Activated CD8-positive, alpha-beta T cell treated with anti-CD3 and anti-CD28 coated beads for 36 hours (primary cell): ENCODE measurements at regions not wholly inside any gene's neighbourhood (a gene's known extent, or its start where the extent isn't known, plus 50 kb on each side); places are given as distances from the start of the nearest gene placed in this dataset.

Source experiments
- ATAC-seq: fragments of 200-7000 bp; cut with Tn5 transposase; one replicate; pipeline ENCODE4 v1.10.0; 2021; ENCODE audit warnings: mild to moderate bottlenecking, moderate library complexity
- CTCF ChIA-PET: fragments of 350-600 bp; sonication (Branson Sonifier 250); formaldehyde crosslinking; loops from one replicate; lab custom pipeline; 2021; ENCODE audit warnings: antibody characterized with exemption; lab: Charles Lee
- POLR2A ChIA-PET: fragments of 350-600 bp; sonication (Branson Sonifier 250); formaldehyde crosslinking; loops from one replicate; lab custom pipeline; 2021; ENCODE audit warnings: antibody characterized with exemption; lab: Charles Lee
- DNase-seq: peaks from one replicate; pipeline ENCODE4 v3.0.0-alpha.2; 2020
- H3K27ac Mint-ChIP-seq: one replicate; pipeline ENCODE4 v1.8.0; 2021; ENCODE audit warnings: mild to moderate bottlenecking, mixed read lengths
- H3K27me3 Mint-ChIP-seq: one replicate; pipeline ENCODE4 v1.8.0; 2021; ENCODE audit warnings: mixed read lengths
- H3K36me3 Mint-ChIP-seq: one replicate; pipeline ENCODE4 v1.8.0; 2021; ENCODE audit warnings: low read depth, mixed read lengths
- H3K4me1 Mint-ChIP-seq: one replicate; pipeline ENCODE4 v1.8.0; 2021; ENCODE audit warnings: low read depth, mixed read lengths
- H3K4me3 Mint-ChIP-seq: one replicate; pipeline ENCODE4 v1.8.0; 2021; ENCODE audit warnings: mild to moderate bottlenecking, moderate library complexity, mixed read lengths
- H3K9me3 Mint-ChIP-seq: one replicate; pipeline ENCODE4 v1.8.0; 2021; ENCODE audit warnings: mixed read lengths
- intact Hi-C: fragments of 100-400 bp; cut with micrococcal nuclease; formaldehyde crosslinking; loops from one replicate; pipeline ENCODE4 v1.10.0; 2022
- TF ChIP-seq, protein P1 (sequence below): fragments of 200-600 bp; IDR thresholded peaks from one replicate; pipeline ENCODE4 v1.8.0; 2022; ENCODE audit warnings: antibody characterized with exemption, mild to moderate bottlenecking

DNA sequence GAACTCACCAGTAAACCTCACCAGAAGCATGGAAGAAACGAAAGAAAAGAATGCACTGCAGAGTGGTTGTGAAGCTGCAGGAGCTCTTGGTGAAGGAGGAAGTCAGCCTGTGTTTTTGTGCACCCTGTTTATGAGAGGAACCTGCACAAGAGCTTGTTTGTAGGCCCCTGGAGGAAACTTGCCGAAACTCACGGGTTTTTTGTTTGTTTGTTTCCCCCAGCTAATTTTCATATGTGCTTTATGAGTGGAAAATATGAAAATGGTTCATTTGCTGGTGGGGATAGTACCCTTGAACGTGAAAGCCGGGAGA, 222.7 kb downstream of the C16orf95 start:
- H3K36me3 Mint-ChIP-seq, result no peaks in the 10 kb centered on the region
- DNase-seq (no peak), ATAC-seq (no peak)
- CTCF ChIA-PET, result interaction anchor here (1.2 to 2.3 kb wide), 2 partner anchors 17 to 32 kb away, joined by 5 to 7 read pairs; no protein-coding TSS in a partner anchor
- no peak overlapping the region for H3K27ac Mint-ChIP-seq
- no peaks in the 10 kb centered on the region for H3K4me1 Mint-ChIP-seq
- POLR2A ChIA-PET, result no interaction called here
- TF ChIP-seq, protein P1, sequence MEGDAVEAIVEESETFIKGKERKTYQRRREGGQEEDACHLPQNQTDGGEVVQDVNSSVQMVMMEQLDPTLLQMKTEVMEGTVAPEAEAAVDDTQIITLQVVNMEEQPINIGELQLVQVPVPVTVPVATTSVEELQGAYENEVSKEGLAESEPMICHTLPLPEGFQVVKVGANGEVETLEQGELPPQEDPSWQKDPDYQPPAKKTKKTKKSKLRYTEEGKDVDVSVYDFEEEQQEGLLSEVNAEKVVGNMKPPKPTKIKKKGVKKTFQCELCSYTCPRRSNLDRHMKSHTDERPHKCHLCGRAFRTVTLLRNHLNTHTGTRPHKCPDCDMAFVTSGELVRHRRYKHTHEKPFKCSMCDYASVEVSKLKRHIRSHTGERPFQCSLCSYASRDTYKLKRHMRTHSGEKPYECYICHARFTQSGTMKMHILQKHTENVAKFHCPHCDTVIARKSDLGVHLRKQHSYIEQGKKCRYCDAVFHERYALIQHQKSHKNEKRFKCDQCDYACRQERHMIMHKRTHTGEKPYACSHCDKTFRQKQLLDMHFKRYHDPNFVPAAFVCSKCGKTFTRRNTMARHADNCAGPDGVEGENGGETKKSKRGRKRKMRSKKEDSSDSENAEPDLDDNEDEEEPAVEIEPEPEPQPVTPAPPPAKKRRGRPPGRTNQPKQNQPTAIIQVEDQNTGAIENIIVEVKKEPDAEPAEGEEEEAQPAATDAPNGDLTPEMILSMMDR, result no peak
- no peaks in the 10 kb centered on the region for H3K9me3 Mint-ChIP-seq
- H3K27me3 Mint-ChIP-seq, result no peaks in the 10 kb centered on the region
- intact Hi-C loops, result no loop called here
- H3K4me3 Mint-ChIP-seq, result no peak overlapping the region

GRCh38 chr16:87095271-87095670, 221.9 kb downstream of the C16orf95 start:
- Mint-ChIP-seq H3K9me3 (no peaks in the 10 kb centered on the region), H3K36me3 (no peaks in the 10 kb centered on the region), H3K4me1 (no peaks in the 10 kb centered on the region), H3K4me3 (no peak overlapping the region), H3K27me3 (no peaks in the 10 kb centered on the region), H3K27ac (no peak overlapping the region)
- ATAC-seq (no peak), DNase-seq (no peak)
- TF ChIP-seq, protein P1, result no peak
- ChIA-PET POLR2A (no interaction called here), CTCF (interaction anchor here (2.3 kb wide), 1 partner anchor 33 kb away, joined by 7 read pairs; no protein-coding TSS in a partner anchor)
- intact Hi-C loops, result no loop called here

DNA sequence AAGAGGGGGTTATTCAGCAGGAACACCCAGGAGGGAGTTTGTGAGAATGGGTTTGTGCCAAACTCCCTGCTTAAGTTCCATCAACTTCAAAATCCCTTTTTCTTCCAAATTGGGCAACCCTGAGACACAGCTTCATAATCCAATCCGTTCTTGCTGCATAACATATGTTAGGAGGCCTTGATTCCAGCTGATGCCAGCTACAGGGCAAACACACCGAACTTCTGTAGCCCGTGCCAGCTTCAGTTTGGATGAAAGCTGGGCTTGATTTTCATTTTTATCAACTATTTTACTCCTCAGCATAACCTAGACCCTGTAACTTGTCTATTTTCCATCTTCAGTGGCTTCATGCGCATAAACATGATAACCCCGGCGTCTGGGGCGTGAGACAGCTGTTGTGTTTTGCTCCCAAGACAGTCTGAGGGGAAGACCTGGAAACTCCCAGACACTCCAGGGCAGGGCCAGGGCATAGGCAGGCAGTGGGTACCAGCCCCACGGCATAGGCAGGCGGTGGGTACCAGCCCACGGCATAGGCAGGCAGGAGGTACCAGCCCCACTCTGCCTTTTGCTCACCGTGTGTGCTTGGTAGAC, 220.4 kb downstream of the C16orf95 start:
- H3K27ac Mint-ChIP-seq, result no peak overlapping the region
- ChIA-PET POLR2A (no interaction called here), CTCF (no interaction called here)
- H3K4me3 Mint-ChIP-seq, result no peak overlapping the region
- intact Hi-C loops, result no loop called here
- DNase-seq (no peak), ATAC-seq (no peak)
- no peaks in the 10 kb centered on the region for H3K4me1 Mint-ChIP-seq
- H3K27me3 Mint-ChIP-seq, result no peaks in the 10 kb centered on the region
- H3K36me3 Mint-ChIP-seq, result no peaks in the 10 kb centered on the region
- TF ChIP-seq, protein P1, result no peak
- H3K9me3 Mint-ChIP-seq, result no peaks in the 10 kb centered on the region

DNA sequence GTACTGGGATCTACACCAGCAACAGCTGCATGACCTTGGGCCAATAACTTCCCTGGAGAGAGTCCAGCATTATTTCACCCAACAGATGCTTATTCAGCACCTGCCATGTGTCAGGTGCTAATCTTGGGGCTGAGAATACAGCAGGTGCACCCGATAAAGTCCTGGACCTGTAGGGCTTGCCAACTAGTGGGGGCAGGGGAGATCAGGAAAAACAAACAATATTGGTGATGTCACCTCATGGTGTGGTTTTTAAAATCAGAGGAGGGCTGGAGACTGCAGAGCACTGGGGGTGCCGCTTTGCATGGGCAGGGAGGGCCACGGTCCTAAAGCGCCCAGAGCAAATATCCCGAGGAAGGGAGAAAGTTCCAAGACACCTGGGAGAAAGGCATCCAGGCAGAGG, 218.8 kb downstream of the C16orf95 start:
- Mint-ChIP-seq H3K4me3 (no peak overlapping the region), H3K27ac (no peak overlapping the region), H3K36me3 (no peaks in the 10 kb centered on the region), H3K27me3 (no peaks in the 10 kb centered on the region), H3K9me3 (no peaks in the 10 kb centered on the region), H3K4me1 (no peaks in the 10 kb centered on the region)
- intact Hi-C loops, result no loop called here
- no peak for ATAC-seq
- TF ChIP-seq, protein P1, result no peak
- CTCF ChIA-PET, result no interaction called here
- DNase-seq, result no peak
- POLR2A ChIA-PET, result no interaction called here

- POLR2A ChIA-PET, result interaction anchor here (1.1 kb wide), 1 partner anchor 18 kb away, joined by 3 read pairs; no protein-coding TSS in a partner anchor
- Mint-ChIP-seq H3K4me3 (no peak overlapping the region), H3K27me3 (no peaks in the 10 kb centered on the region), H3K9me3 (no peaks in the 10 kb centered on the region), H3K4me1 (no peaks in the 10 kb centered on the region), H3K27ac (no peak overlapping the region), H3K36me3 (no peaks in the 10 kb centered on the region)
- CTCF ChIA-PET, result no interaction called here
- TF ChIP-seq, protein P1, result no peak
- intact Hi-C loops, result no loop called here
- ATAC-seq (no peak), DNase-seq (no peak)
Observed at GRCh38 chr16:87098976-87099720, 218.0 kb downstream of the C16orf95 start.
